AG04450 (cell line): ENCODE measurements at regions not wholly inside any gene's neighbourhood (a gene's known extent, or its start where the extent isn't known, plus 50 kb on each side); places are given as distances from the start of the nearest gene placed in this dataset.
A peak's percentile ranks its signal among the peaks of the same experiment; 100 is the strongest.

ENCODE experiments used
- CTCF ChIA-PET: fragments of 300-600, 350-600 bp; formaldehyde crosslinking; extraction: SDS; loops from one replicate; lab custom pipeline; 2022; ENCODE audit warnings: antibody characterized with exemption, inconsistent platforms; lab: Charles Lee
- POLR2A ChIA-PET: fragments of 350-600 bp; formaldehyde crosslinking; extraction: SDS; loops from one replicate; lab custom pipeline; 2021; ENCODE audit warnings: antibody characterized with exemption, inconsistent platforms; lab: Yijun Ruan, JAX
- DNase-seq: peaks from one replicate; pipeline ENCODE4 v3.0.0-alpha.2; 2011; ENCODE audit warnings: low read depth, low spot score
- H3K27ac ChIP-seq: one replicate; pipeline ENCODE4 v1.5.1; 2012; ENCODE audit warnings: low read depth, low read length, control low read depth
- H3K27me3 ChIP-seq: one replicate; pipeline ENCODE4 v1.6.0; 2012; ENCODE audit warnings: low read length; ENCODE audit not compliant: control insufficient read depth, insufficient read depth
- H3K4me3 ChIP-seq: 2 replicates; pipeline ENCODE4 v1.5.1; 2011; ENCODE audit warnings: mild to moderate bottlenecking, low read depth, low read length, control low read depth
- H3K9me3 ChIP-seq: 2 replicates; pipeline ENCODE4 v1.5.1; 2012; ENCODE audit warnings: low read length; ENCODE audit not compliant: control insufficient read depth, insufficient read depth
- TF ChIP-seq, protein P1 (sequence below): IDR thresholded peaks from 2 replicates; pipeline ENCODE4 v1.5.1; 2011; ENCODE audit warnings: low read depth, low read length, control low read depth, inconsistent platforms

DNA sequence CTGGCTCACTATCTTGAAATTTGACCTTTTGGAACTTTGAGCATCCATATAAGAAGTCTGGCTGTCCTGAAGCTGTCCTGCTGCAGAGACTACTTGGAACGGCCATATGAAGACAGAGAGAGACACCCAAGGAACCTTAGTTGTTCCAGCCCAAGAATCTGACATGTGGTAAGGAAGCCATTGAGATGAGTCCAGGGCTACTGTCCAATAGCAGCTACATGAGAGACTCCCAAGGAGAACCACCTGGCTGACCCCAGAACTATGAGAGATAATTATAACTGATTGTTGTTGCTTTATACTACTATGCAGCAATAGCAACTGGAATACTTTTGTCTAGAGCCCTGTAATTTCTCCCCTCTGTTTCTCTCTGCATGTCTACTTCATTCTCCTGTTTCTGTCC is 234.3 kb upstream of the TANK start:
- CTCF ChIA-PET = no interaction called here

DNA sequence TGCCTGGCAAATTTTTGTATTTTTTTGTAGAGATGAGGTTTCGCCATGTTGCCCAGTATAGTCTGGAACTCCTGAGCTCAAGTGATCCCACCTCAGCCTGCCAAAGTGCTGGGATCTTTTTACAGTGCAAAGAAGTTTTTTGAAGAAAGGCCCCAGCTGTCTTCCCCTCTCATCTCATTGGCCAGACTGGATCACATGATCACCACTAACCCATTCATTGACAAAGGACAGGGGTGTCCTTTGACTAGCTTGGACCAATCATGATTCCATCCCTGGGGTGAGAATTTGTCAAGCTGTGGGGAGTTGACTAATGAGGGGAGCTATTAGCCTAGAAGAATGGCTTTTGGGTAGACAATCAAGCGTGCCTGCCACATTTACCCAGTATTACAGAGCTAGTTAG is 232.9 kb upstream of the TANK start:
- TF ChIP-seq, protein P1, sequence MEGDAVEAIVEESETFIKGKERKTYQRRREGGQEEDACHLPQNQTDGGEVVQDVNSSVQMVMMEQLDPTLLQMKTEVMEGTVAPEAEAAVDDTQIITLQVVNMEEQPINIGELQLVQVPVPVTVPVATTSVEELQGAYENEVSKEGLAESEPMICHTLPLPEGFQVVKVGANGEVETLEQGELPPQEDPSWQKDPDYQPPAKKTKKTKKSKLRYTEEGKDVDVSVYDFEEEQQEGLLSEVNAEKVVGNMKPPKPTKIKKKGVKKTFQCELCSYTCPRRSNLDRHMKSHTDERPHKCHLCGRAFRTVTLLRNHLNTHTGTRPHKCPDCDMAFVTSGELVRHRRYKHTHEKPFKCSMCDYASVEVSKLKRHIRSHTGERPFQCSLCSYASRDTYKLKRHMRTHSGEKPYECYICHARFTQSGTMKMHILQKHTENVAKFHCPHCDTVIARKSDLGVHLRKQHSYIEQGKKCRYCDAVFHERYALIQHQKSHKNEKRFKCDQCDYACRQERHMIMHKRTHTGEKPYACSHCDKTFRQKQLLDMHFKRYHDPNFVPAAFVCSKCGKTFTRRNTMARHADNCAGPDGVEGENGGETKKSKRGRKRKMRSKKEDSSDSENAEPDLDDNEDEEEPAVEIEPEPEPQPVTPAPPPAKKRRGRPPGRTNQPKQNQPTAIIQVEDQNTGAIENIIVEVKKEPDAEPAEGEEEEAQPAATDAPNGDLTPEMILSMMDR = no peak
- POLR2A ChIA-PET = interaction anchor here (1.1 kb wide), 1 partner anchor 17 kb away, joined by 4 read pairs; no protein-coding TSS in a partner anchor
- H3K27ac ChIP-seq = no peak overlapping the region
- no peaks in the 10 kb centered on the region for H3K27me3 ChIP-seq
- H3K4me3 ChIP-seq = no peak overlapping the region
- no peaks in the 10 kb centered on the region for H3K9me3 ChIP-seq
- no peak for DNase-seq
- CTCF ChIA-PET = no interaction called here

More for the DNA sequence above, 234.3 kb upstream of the TANK start:
- POLR2A ChIA-PET = no interaction called here
- DNase-seq = no peak
- Histone ChIP-seq H3K27me3 (no peaks in the 10 kb centered on the region), H3K9me3 (no peaks in the 10 kb centered on the region), H3K27ac (no peak overlapping the region), H3K4me3 (no peak overlapping the region)
- TF ChIP-seq, protein P1 = no peak

DNA sequence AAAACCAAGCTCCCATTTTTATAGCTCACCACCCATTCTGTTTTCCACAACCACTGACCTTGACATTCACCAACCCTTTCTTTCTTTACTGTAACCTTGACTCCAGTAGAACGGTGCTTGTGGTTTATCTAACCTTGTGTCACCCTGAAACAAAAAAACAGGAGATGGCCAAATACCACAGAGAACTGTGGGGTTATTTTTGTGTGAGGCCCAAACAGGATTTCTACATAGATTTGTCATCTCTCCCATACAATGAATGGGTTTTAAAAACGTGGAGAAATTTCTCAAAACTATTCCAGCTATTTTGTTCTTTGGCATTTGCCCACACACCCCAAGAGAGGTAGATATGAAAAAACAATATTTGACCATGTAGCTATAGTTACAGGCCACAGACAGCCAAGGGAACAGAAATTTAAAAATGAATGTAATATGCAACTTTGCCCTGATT is 231.3 kb upstream of the TANK start:
- TF ChIP-seq, protein P1 = no peak
- Histone ChIP-seq H3K4me3 (no peak overlapping the region), H3K27ac (no peak overlapping the region), H3K9me3 (no peaks in the 10 kb centered on the region), H3K27me3 (no peaks in the 10 kb centered on the region)
- ChIA-PET POLR2A (no interaction called here), CTCF (interaction anchor here (1.1 kb wide), 1 partner anchor 65 kb away, joined by 3 read pairs; no protein-coding TSS in a partner anchor)
- no peak for DNase-seq

DNA sequence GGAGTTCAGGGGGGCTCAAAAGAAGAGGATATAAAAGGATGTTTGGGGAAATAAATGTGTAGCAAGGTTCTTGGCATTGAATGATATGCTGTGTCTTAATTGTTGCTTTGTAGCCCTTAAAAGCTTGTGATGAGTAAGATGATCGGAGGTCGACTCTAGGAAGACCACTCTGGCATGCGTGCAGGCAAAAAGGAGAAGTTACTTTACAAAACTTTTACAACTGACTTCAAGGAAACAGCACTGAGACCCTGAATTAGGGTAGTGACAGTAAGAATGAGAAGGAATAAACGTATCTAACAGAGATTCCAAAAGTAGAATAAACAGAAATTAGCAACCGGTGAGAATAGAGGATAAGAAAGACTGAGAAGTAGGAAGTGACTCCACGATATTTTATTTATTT is 228.7 kb upstream of the TANK start:
- Histone ChIP-seq H3K9me3 (no peaks in the 10 kb centered on the region), H3K27ac (no peak overlapping the region), H3K4me3 (no peak overlapping the region), H3K27me3 (no peaks in the 10 kb centered on the region)
- CTCF ChIA-PET = no interaction called here
- POLR2A ChIA-PET = no interaction called here
- no peak for DNase-seq
- TF ChIP-seq, protein P1 = no peak

DNA sequence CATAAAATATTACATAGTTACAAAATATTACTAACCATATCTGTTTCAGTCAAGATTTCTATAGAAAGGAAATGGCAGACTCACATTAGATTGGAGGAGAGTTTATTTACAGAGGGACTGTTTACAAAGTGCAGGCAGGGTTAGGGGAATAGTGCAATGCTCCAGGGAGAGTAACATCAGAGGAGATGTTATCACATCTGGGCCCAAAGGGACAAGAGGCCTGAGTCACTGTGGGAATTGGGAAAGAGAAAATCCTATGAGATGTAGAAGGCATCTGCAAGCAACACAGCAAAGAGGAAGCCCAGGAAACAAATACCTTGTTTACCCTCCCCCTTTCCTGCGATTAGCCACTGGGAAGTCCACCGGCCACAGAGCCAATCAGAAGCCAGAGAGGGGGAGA is 227.3 kb upstream of the TANK start:
- H3K27me3 ChIP-seq = no peaks in the 10 kb centered on the region
- TF ChIP-seq, protein P1 = no peak
- peak; percentile 33 for DNase-seq
- H3K9me3 ChIP-seq = no peaks in the 10 kb centered on the region
- ChIA-PET POLR2A (no interaction called here), CTCF (no interaction called here)
- no peak overlapping the region for H3K27ac ChIP-seq
- no peak overlapping the region for H3K4me3 ChIP-seq
